ENCODE measurements at regions not wholly inside any gene's neighbourhood (a gene's known extent, or its start where the extent isn't known, plus 50 kb on each side); places are given as distances from the start of the nearest gene placed in this dataset.
"Not testable (repeated sequence)": the region's sequence is repeated elsewhere in the genome, so short reads cannot be mapped to it uniquely, and the experiment has no call there.

- DNase-seq = no peak
These were observed 84.8 kb upstream of the WDR44 start for GRCh38 chrX:118261151-118261550.

- no peak for DNase-seq
These were observed 74.1 kb upstream of the WDR44 start for GRCh38 chrX:118271775-118272174.

- no peak for DNase-seq
These were observed 73.7 kb upstream of the WDR44 start for GRCh38 chrX:118272242-118272641.

GRCh38 chrX:118286066-118286762, 59.7 kb upstream of the WDR44 start:
- no peak for DNase-seq

- not testable (repeated sequence) for DNase-seq
These were observed 50.1 kb upstream of the WDR44 start for GRCh38 chrX:118295818-118296217.

Data from activated naive CD4-positive, alpha-beta T cell treated with anti-CD3 and anti-CD28 coated beads, Interleukin-2, amount 50 U/mL, for 16 hours (primary cell).